ENCODE measurements at regions not wholly inside any gene's neighbourhood (a gene's known extent, or its start where the extent isn't known, plus 50 kb on each side); places are given as distances from the start of the nearest gene placed in this dataset.

GRCh38 chrX:16284842-16285241, 117.6 kb downstream of the MAGEB17 start:
- H3K27ac ChIP-seq (ENCODE audit: low read length) = no peak overlapping the region
- H3K4me1 Mint-ChIP-seq = no peaks in the 10 kb centered on the region
- intact Hi-C loops (cut with micrococcal nuclease) = no loop called here
- H3K9me3 Mint-ChIP-seq = no peaks in the 10 kb centered on the region
- no peak for DNase-seq
- H3K4me3 Mint-ChIP-seq = no peak overlapping the region
- no peak for TF ChIP-seq CTCF (IDR thresholded peaks at IDR 0.05)
- no peak overlapping the region for H3K27ac Mint-ChIP-seq
- no peaks in the 10 kb centered on the region for H3K9me3 ChIP-seq (ENCODE audit: control insufficient read depth, insufficient read depth, low read length)
- H3K27me3 Mint-ChIP-seq (ENCODE audit: low read depth in 2 of 2) = peaks cover 0 to 8% of the 10 kb centered on the region in 2 donors
- H3K36me3 ChIP-seq (ENCODE audit: control insufficient read depth, insufficient read depth, low read length) = no peaks in the 10 kb centered on the region
- ATAC-seq = no peak
- no peak overlapping the region for H3K4me3 ChIP-seq (ENCODE audit: low read length)
- H3K4me1 ChIP-seq (ENCODE audit: control insufficient read depth, insufficient read depth, low read length) = no peaks in the 10 kb centered on the region
- H3K27me3 ChIP-seq (ENCODE audit: control insufficient read depth, insufficient read depth, low read length) = no peaks in the 10 kb centered on the region
- no peaks in the 10 kb centered on the region for H3K36me3 Mint-ChIP-seq

GRCh38 chrX:16290997-16291396, 123.7 kb downstream of the MAGEB17 start:
- no peaks in the 10 kb centered on the region for H3K4me1 Mint-ChIP-seq
- no peak for TF ChIP-seq CTCF (IDR thresholded peaks at IDR 0.05)
- no peak overlapping the region for H3K4me3 ChIP-seq (ENCODE audit: low read length)
- no CpG with 5 or more reads among the region's 1 CpG for WGBS (ENCODE audit: insufficient coverage)
- H3K9me3 ChIP-seq (ENCODE audit: control insufficient read depth, insufficient read depth, low read length) = no peaks in the 10 kb centered on the region
- no peak for ATAC-seq
- no peak overlapping the region for H3K27ac Mint-ChIP-seq
- H3K27ac ChIP-seq (ENCODE audit: low read length) = no peak overlapping the region
- H3K27me3 ChIP-seq (ENCODE audit: control insufficient read depth, insufficient read depth, low read length) = no peaks in the 10 kb centered on the region
- no peaks in the 10 kb centered on the region for H3K4me1 ChIP-seq (ENCODE audit: control insufficient read depth, insufficient read depth, low read length)
- H3K36me3 ChIP-seq (ENCODE audit: control insufficient read depth, insufficient read depth, low read length) = no peaks in the 10 kb centered on the region
- H3K9me3 Mint-ChIP-seq = peaks cover 3 to 4% of the 10 kb centered on the region in 2 donors
- H3K27me3 Mint-ChIP-seq (ENCODE audit: low read depth in 2 of 2) = peaks cover 3 to 9% of the 10 kb centered on the region in 2 donors
- H3K4me3 Mint-ChIP-seq = no peak overlapping the region
- no peak for DNase-seq
- intact Hi-C loops (cut with micrococcal nuclease) = no loop called here
- no peaks in the 10 kb centered on the region for H3K36me3 Mint-ChIP-seq

GRCh38 chrX:16300831-16301230, 133.6 kb downstream of the MAGEB17 start:
- H3K9me3 Mint-ChIP-seq = no peaks in the 10 kb centered on the region
- intact Hi-C loops (cut with micrococcal nuclease) = no loop called here
- H3K4me1 Mint-ChIP-seq = no peaks in the 10 kb centered on the region
- ATAC-seq (no peak), DNase-seq (no peak)
- Histone ChIP-seq H3K27ac (ENCODE audit: low read length) (no peak overlapping the region), H3K4me3 (ENCODE audit: low read length) (no peak overlapping the region), H3K4me1 (ENCODE audit: control insufficient read depth, insufficient read depth, low read length) (no peaks in the 10 kb centered on the region), H3K9me3 (ENCODE audit: control insufficient read depth, insufficient read depth, low read length) (no peaks in the 10 kb centered on the region), H3K36me3 (ENCODE audit: control insufficient read depth, insufficient read depth, low read length) (no peaks in the 10 kb centered on the region), H3K27me3 (ENCODE audit: control insufficient read depth, insufficient read depth, low read length) (no peaks in the 10 kb centered on the region)
- no peak overlapping the region for H3K4me3 Mint-ChIP-seq
- no peak for TF ChIP-seq CTCF (IDR thresholded peaks at IDR 0.05)
- H3K27ac Mint-ChIP-seq = no peak overlapping the region
- H3K36me3 Mint-ChIP-seq = no peaks in the 10 kb centered on the region
- WGBS (ENCODE audit: insufficient coverage) = 78% methylated on average over 2 of the region's 2 CpGs
- peaks cover 0 to 26% of the 10 kb centered on the region in 2 donors for H3K27me3 Mint-ChIP-seq (ENCODE audit: low read depth in 2 of 2)

GRCh38 chrX:16304751-16305150, 137.5 kb downstream of the MAGEB17 start:
- Mint-ChIP-seq H3K36me3 (no peaks in the 10 kb centered on the region), H3K27ac (no peak overlapping the region), H3K4me1 (no peaks in the 10 kb centered on the region), H3K27me3 (ENCODE audit: low read depth in 2 of 2) (peaks cover 0 to 15% of the 10 kb centered on the region in 2 donors), H3K4me3 (no peak overlapping the region), H3K9me3 (no peaks in the 10 kb centered on the region)
- no peak for ATAC-seq
- Histone ChIP-seq H3K4me1 (ENCODE audit: control insufficient read depth, insufficient read depth, low read length) (no peaks in the 10 kb centered on the region), H3K4me3 (ENCODE audit: low read length) (no peak overlapping the region), H3K27ac (ENCODE audit: low read length) (no peak overlapping the region), H3K27me3 (ENCODE audit: control insufficient read depth, insufficient read depth, low read length) (no peaks in the 10 kb centered on the region), H3K36me3 (ENCODE audit: control insufficient read depth, insufficient read depth, low read length) (no peaks in the 10 kb centered on the region), H3K9me3 (ENCODE audit: control insufficient read depth, insufficient read depth, low read length) (no peaks in the 10 kb centered on the region)
- no peak for DNase-seq
- intact Hi-C loops (cut with micrococcal nuclease) = no loop called here
- 85% methylated on average over 2 of the region's 5 CpGs for WGBS (ENCODE audit: insufficient coverage)
- TF ChIP-seq CTCF (IDR thresholded peaks at IDR 0.05) = no peak
